ENCODE measurements at regions not wholly inside any gene's neighbourhood (a gene's known extent, or its start where the extent isn't known, plus 50 kb on each side); places are given as distances from the start of the nearest gene placed in this dataset.
"Not testable (repeated sequence)": the region's sequence is repeated elsewhere in the genome, so short reads cannot be mapped to it uniquely, and the experiment has no call there.

DNA sequence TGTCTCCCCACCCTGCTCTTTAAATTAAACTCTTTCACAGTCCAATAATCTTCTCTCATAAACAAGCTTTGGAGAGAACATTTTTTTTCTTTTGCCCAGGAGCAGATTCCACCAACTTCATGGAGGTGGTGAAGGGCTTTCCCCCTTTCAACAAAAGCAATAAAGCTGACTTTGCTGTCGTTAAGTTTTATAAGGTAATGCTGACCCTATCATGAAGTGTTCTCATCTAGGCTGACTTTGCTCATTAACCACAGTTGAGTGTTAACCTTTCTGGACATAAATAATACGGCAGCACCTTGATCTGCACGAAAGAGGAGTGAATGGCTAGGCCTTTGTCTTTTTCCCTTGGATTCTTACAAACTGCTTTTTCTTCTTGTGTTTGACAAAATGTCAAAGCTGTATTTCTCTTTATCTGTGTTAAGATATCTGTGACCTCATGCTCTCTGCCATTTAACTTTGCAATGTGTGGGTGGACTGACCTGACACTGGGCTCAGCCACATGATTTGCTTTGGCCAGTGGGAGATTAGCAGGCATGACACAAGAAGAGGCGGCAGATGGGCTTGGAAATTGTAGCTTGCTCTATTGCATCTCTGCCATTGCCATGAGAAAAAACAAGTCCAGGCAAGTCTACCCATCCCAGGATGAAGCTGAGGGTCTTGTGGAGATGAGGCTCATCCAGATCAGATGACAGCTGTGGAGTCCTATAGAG, 470.9 kb upstream of the CCDC196 start:
- no peak for DNase-seq (ENCODE audit: low spot score)

DNA sequence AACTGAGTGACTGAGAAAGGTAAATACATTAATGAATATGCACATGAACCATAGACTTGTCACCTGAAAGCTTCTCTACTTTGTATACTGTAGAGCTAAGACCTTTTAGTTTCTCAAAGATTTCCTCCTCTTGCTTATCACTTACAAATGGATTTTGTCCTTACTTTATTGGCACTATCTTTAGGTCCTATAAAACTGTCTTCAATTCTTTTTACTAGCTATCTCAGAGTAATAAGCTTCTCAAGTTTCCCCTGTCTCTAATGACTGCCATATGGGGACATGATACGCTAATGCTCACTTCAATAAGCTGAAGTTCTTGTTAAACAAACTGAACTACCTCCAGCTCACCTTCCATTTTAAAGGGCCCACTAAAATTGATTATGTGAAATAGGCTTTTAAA, 468.2 kb upstream of the CCDC196 start:
- no peak for DNase-seq (ENCODE audit: low spot score)

DNA sequence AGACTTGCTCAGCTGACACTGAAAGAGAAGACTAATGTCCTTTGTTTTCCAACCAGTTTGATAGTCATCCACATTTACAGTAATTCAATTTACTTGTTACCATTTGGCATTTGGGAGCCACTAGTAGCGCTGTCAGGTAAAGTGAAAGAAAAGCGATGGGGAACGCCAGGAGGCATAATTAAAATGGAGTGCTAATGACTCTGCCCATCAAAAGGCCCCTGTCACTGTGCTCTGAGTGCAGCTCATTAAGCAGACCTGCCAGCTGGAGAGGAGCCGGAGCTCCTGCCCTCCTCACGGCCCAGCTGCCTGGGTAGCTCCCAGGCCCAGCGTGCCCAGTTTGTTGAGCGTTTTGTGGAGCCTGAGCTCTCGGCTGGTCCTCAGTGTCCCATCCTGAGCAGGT, 463.6 kb upstream of the CCDC196 start:
- DNase-seq (ENCODE audit: low spot score) = no peak

DNA sequence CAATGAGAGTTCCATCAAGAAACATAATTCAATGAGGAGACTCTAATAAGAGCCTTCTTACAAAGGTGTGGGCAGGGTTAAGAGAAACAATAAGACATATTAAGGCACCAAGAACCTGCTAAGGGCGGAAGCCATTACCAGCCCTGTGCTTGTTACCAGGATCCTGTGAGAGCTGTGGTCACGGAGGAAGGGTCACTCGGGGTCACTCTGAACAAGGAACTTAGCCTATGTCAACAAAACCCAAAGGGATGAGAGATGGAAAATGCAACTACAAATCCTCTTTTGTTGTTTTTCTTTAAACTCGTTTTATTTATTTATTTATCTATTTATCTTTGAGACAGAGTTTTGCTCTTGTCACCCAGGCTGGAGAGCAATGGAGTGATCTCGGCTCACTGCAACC, 460.4 kb upstream of the CCDC196 start:
- no peak for DNase-seq (ENCODE audit: low spot score)

- DNase-seq (ENCODE audit: low spot score) = not testable (repeated sequence)
These were observed 454.2 kb upstream of the CCDC196 start for GRCh38 chr14:66031981-66032380.

DNA sequence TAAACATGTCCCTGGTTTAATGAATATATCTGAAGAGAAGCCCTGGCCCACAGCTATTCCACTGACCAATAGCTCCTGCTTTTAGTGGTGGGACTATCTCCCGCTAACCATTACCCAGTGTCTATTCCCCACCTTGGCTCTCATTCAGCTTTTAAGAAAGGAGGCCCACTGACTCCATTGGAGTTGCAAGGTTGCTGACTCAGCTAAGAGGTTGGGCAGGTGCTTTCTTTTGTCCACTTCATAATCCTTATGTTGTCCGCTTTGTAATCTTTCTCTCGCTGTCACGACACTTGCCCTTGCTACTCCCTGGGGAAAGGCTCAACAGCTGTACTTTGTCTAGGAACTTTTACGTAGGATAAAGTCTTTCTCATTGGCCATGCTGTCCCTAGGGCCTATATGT, 453.4 kb upstream of the CCDC196 start:
- no peak for DNase-seq (ENCODE audit: low spot score)

DNA sequence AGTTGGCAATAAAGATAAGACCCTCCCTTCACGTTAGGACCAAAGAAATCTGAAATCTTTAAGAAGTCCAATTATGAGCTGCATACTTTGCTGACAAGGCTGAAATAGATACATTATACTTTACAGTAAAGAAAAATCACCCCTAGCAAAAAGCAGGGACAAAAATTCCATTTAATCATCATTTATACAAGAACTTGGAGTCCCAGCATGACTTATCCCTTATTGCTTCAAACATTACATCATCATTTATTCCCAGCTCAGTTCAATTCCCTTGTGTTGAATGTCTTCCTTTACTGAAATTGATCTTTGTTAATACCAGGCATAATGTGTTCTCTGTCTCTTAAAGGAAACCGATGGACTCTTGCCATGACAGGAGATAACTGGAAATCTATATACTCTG, 449.6 kb upstream of the CCDC196 start:
- DNase-seq (ENCODE audit: low spot score) = no peak

DNA sequence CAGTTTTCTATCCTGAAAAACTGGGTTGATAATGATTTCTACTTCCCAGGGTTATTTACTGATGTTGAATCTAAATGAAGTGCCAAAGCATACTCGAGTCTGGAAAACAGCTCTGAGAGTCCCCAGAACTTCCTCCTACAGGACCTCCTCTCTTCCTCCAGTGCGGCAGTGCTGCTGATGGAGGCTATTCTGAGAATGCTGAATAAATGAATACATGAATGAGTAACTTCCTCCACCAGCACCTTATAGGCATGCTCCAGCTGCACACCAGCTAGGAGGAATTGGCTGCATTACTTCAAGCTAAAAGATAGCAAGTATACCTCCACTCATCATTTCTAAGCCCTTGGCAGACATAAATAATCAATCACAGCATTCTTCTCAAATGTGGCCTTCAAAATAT, 448.8 kb upstream of the CCDC196 start:
- DNase-seq (ENCODE audit: low spot score) = no peak

GRCh38 chr14:66038212-66038611, 448.0 kb upstream of the CCDC196 start:
- DNase-seq (ENCODE audit: low spot score) = no peak

GRCh38 chr14:66038618-66039017, 447.6 kb upstream of the CCDC196 start:
- peak; percentile 1 for DNase-seq (ENCODE audit: low spot score)

DNA sequence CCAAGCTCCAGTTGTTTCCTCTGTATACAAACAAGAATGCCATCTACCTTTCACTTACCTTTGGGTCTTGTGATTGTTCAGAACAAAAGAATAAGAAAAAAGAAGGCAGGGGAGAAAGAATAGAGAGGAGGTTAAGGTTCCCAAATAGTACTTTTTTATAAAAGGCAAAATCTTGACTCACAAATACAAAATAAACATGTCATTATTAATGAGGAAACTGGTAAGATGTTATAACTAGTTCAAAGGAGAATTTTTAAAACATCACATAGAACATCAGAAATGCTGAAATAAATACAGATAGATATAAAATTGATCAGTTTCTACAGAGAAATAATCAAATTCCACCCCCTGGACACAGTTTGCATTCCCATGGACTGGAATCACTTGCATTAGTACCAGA, 446.7 kb upstream of the CCDC196 start:
- DNase-seq (ENCODE audit: low spot score) = no peak

- no peak for DNase-seq (ENCODE audit: low spot score)
These were observed 444.6 kb upstream of the CCDC196 start for GRCh38 chr14:66041582-66041981.

DNA sequence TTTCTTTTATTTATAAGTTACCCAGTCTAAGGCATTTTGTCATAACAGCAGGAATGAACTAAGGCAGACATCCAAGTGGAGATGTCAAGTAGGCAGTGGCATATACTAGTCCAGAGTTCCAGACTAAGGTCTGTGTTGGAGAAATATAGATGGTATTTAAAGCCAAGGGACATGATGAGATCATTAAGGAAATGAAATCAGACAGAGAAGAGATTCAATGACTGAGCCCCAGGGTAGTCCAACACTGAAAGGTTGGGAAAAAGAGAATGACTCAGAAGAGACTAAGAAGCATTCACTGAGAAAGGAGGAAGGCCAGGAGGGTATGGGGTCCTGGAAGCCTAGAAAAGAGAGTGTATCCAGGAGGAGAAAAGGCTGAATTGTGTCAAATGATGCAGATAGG, 442.2 kb upstream of the CCDC196 start:
- DNase-seq (ENCODE audit: low spot score) = peak; percentile 8

GRCh38 chr14:66045572-66046021, 440.6 kb upstream of the CCDC196 start:
- no peak for DNase-seq (ENCODE audit: low spot score)

GRCh38 chr14:66046035-66046434, 440.1 kb upstream of the CCDC196 start:
- DNase-seq (ENCODE audit: low spot score) = no peak

DNA sequence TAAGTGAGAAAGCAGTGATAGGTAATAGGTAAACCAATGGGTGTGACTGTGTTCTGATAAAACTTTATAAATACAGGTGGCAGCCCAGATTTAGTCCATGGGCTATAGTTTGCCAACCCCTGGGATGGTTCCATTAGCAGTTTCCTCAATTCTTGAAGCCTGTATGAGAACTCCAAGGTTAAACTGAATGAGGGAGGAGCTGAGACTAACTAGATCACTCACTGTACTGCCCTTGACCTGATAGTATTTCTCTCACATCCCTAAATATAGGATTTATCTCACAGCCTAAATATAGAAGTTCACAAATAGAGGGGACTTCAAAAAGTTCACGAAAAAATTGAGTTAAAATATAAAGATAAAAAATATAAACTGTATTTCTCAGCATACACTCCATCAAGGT, 439.6 kb upstream of the CCDC196 start:
- DNase-seq (ENCODE audit: low spot score) = no peak

- DNase-seq (ENCODE audit: low spot score) = no peak
These were observed 429.8 kb upstream of the CCDC196 start for GRCh38 chr14:66056268-66056907.

DNA sequence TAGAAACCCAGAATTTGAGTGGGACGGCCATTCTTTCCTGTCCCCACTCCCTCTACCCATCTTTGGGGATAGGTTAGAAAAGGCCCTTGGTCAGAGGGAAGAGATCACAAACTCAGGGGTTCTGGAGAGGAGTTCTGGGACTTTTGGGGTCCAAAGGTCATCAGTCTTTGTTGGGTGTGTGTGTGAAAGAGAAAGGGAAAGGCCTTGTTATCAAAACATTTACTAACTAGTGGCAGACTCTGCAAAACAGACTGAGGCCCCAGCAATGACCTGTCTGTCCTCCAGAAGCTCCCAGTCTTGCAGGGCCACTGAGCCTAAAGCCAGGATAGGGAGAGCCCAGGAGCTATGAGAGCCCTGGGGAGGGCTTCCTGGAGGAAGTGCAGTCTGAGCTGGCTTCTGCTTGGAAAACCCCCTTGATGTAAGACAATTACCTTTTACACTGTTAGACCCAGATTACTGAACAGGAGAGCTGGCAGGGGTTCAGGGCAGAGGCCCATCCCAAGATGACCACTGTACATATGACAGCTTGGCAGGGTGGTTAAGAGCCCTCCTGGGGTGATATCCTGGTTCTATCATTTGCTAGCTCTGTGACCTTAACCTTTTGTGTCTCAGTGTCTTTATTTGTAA, 429.1 kb upstream of the CCDC196 start:
- DNase-seq (ENCODE audit: low spot score) = no peak

DNA sequence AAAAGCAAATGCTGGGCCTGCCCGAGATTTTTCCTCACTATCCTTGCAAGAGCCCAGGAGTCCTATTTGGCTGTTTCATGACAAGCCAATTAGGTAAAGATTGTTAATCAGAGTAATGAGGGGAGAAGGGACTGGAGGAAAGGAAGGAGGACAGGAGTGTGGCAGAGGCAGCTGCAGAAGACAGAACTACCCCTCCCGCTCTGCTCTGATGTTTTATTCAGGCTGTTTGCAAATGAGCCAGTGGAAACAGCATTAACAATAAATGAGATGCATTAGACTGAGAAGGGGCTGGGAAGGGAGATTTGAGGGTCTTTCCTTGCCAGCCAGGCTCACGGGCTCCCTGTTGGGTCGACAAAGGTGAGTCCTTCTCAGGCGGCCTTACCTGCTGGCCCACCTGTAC, 421.0 kb upstream of the CCDC196 start:
- DNase-seq (ENCODE audit: low spot score) = no peak

DNA sequence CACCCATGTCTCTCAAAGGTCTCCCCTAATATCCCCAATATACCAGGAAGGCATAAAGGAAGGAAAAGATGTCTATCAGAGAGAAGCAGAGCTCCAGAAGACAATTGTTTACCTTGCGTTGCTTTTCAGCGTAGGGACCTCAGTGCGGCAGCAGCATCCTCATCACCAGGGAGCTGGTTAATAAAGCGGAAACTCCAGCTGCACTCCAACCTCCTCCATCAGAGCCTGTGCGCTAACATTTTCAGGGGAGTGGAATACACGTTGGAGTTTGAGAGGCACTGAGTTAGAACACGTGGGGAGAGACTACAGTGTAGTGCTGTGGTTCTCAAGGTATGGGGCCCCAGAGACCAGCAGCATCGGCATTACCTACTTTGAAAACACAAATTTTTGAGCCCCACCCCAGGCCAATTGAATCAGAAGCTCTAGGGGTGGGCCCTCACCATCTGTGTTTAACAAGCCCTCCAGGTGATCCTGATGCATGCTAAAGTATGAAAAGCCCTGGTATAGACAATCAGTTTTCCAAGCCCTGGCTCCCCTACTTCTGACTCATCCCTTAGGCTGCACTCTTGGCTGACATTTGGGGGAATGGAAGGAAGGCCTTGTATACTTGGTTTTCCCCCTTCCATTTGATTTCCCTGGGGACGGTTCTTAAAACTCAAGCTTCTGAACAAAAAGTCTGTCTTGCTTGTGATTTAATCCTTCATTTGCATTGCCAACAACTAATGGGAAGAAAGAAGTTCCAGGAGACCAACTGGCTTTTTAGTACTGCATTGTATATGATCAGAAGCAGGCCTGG, 419.0 kb upstream of the CCDC196 start:
- no peak for DNase-seq (ENCODE audit: low spot score)

GRCh38 chr14:66069036-66069435, 417.1 kb upstream of the CCDC196 start:
- DNase-seq (ENCODE audit: low spot score) = no peak

DNA sequence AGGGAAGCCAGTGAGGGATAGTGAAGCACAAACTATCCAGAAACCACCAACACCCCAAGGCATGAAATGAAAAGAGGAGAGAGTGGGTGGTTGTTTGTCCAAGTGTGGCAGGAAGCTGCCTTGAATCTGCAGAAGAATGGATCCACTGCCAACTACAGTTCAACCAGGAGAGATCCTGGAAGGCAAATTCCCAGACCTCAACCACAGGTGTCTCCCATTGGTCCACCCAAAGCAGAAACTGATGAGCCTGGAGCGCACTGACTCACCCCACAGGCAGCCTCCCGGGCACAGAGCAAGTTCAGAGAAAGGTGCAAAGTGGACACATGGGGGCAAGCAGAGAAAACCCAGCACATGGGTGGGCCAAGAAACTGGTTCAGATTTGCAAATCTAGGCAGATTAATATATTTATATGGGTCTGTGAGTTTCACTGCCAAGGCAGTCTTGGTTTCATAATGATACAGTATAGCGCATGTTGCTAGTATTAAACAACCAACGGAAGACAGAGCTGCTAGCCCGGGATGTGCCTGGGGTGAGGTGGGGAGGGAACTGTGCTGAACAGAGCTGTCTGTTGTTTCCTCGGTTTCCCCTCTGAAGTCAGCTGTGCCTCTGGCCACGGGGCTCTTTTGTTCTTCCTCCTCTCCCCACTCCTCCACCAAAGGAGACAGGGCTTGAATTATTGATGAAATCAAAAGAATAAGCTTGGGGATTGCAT, 416.2 kb upstream of the CCDC196 start:
- no peak for DNase-seq (ENCODE audit: low spot score)

Data from RKO (cell line).